Endothelial cell of umbilical vein (primary cell): ENCODE measurements at regions not wholly inside any gene's neighbourhood (a gene's known extent, or its start where the extent isn't known, plus 50 kb on each side); places are given as distances from the start of the nearest gene placed in this dataset.

Source experiments
- BruUV-seq: library from RNA; stranded (reverse); fragments of 400-500 nt; replicated peaks from 2 replicates; lab custom pipeline; 2021; lab: Mats Ljungman, UMichigan
- CTCF ChIA-PET: fragments of 300-600, 350-600 bp; sonication (Branson Sonifier 250); formaldehyde crosslinking; loops from one replicate; lab custom pipeline; 2021; ENCODE audit warnings: antibody characterized with exemption, inconsistent platforms; lab: Charles Lee
- POLR2A ChIA-PET: fragments of 300-600, 350-600 bp; sonication (Branson Sonifier 250); formaldehyde crosslinking; loops from one replicate; lab custom pipeline; 2021; ENCODE audit warnings: antibody characterized with exemption, inconsistent platforms; lab: Charles Lee
- DNase-seq: peaks from one replicate; pipeline ENCODE4 v3.0.0-alpha.2; 2011; ENCODE audit warnings: low read depth, low spot score
- FAIRE-seq: peaks from 2 replicates; lab custom pipeline; 2011; peaks lifted over from hg19 to GRCh38; lab: Jason Lieb, UNC
- H2AFZ ChIP-seq: 2 replicates; pipeline ENCODE4 v1.6.0; 2012; ENCODE audit warnings: low read depth, low read length, control low read depth, inconsistent platforms
- H3K27ac ChIP-seq: 2 replicates; pipeline ENCODE4 v1.5.1; 2011; ENCODE audit warnings: low read depth, mild to moderate bottlenecking, control low read depth, low read length, moderate library complexity; ENCODE audit not compliant: insufficient read depth
- H3K27me3 ChIP-seq, 2 experiments: 2 replicates each; pipeline versions ENCODE4 v1.6.0 to v1.6.1; 2011; ENCODE audit warnings: low read length in 2 of 2, mixed read lengths in 1 of 2; ENCODE audit not compliant: control insufficient read depth in 2 of 2, insufficient read depth in 2 of 2
- H3K36me3 ChIP-seq, 2 experiments: 2 replicates in 1 of 2; 3 replicates in 1 of 2; pipeline ENCODE4 v1.5.1; 2011; ENCODE audit warnings: low read length in 2 of 2, mild to moderate bottlenecking in 1 of 2, moderate library complexity in 1 of 2; ENCODE audit not compliant: control insufficient read depth in 2 of 2, insufficient read depth in 2 of 2; ENCODE audit errors: extremely low read depth in 1 of 2
- H3K4me1 ChIP-seq: 3 replicates; pipeline ENCODE4 v1.5.1; 2011; ENCODE audit warnings: mild to moderate bottlenecking, low read length; ENCODE audit not compliant: control insufficient read depth, insufficient read depth; ENCODE audit errors: extremely low read depth
- H3K4me2 ChIP-seq: 2 replicates; pipeline ENCODE4 v1.6.1; 2011; ENCODE audit warnings: low read length, control low read depth, mixed read lengths; ENCODE audit not compliant: insufficient read depth
- H3K4me3 ChIP-seq, 3 experiments: fragments of 200-600 bp in 1 of 3; sonication (generic), shearing (Covaris generic) in 1 of 3; replicated peaks in 1 of 3; 2 replicates each; pipeline ENCODE4 v1.5.1; 2011 to 2016; ENCODE audit warnings: control low read depth in 3 of 3, low read length in 3 of 3, mild to moderate bottlenecking in 2 of 3, inconsistent platforms in 1 of 3, low read depth in 1 of 3, moderate library complexity in 1 of 3; ENCODE audit not compliant: insufficient read depth in 1 of 3
- H3K79me2 ChIP-seq: 2 replicates; pipeline ENCODE4 v1.6.0; 2012; ENCODE audit warnings: low read length, inconsistent platforms; ENCODE audit not compliant: control insufficient read depth, insufficient read depth
- H3K9ac ChIP-seq: replicated peaks from 2 replicates; pipeline ENCODE3; 2011; ENCODE audit warnings: low read length, control low read depth; ENCODE audit not compliant: insufficient read depth; ENCODE audit errors: extremely low read depth
- H3K9me1 ChIP-seq: replicated peaks from 3 replicates; pipeline ENCODE4 v1.6.0; 2011; ENCODE audit warnings: mild to moderate bottlenecking, low read length; ENCODE audit not compliant: control insufficient read depth, insufficient read depth; ENCODE audit errors: extremely low read depth
- H3K9me3 ChIP-seq: replicated peaks from 2 replicates; pipeline ENCODE4 v1.5.1; 2012; ENCODE audit warnings: low read length, inconsistent platforms; ENCODE audit not compliant: control insufficient read depth, insufficient read depth
- H4K20me1 ChIP-seq: replicated peaks from 2 replicates; pipeline ENCODE3; 2011; ENCODE audit warnings: mild to moderate bottlenecking, low read length; ENCODE audit not compliant: control insufficient read depth, insufficient read depth; ENCODE audit errors: extremely low read depth
- CTCF ChIP-seq, 2 donors: IDR thresholded peaks; 1 replicate in 1 of 2; 2 replicates in 1 of 2; pipeline ENCODE4 v1.5.1; 2011; ENCODE audit warnings: low read length in 2 of 2, mild to moderate bottlenecking in 2 of 2, moderate library complexity in 2 of 2, control low read depth in 1 of 2, inconsistent platforms in 1 of 2, low read depth in 1 of 2; ENCODE audit not compliant: insufficient read depth in 1 of 2; ENCODE audit errors: extremely low read depth in 1 of 2
- EZH2 ChIP-seq: IDR thresholded peaks from 2 replicates; pipeline ENCODE4 v1.6.1; 2012; ENCODE audit warnings: borderline replicate concordance, low read depth, mild to moderate bottlenecking, moderate library complexity, low read length, inconsistent platforms; ENCODE audit not compliant: severe bottlenecking
- FOS ChIP-seq: IDR thresholded peaks from 2 replicates; pipeline ENCODE4 v1.6.1; 2011; ENCODE audit warnings: mild to moderate bottlenecking, low read length, moderate library complexity, borderline replicate concordance; ENCODE audit not compliant: insufficient read depth
- GATA2 ChIP-seq: IDR thresholded peaks from 2 replicates; pipeline ENCODE4 v1.7.0; 2011; ENCODE audit warnings: low read depth, mild to moderate bottlenecking, moderate library complexity, mixed read lengths, low read length; ENCODE audit not compliant: insufficient read length, insufficient read depth
- JUN ChIP-seq: IDR thresholded peaks from 2 replicates; pipeline ENCODE4 v1.6.1; 2011; ENCODE audit warnings: borderline replicate concordance, low read depth; ENCODE audit not compliant: insufficient read length, insufficient read depth
- MAX ChIP-seq: IDR thresholded peaks from 2 replicates; pipeline ENCODE4 v1.6.1; 2011; ENCODE audit not compliant: insufficient read depth, insufficient read length
- MYC ChIP-seq: IDR thresholded peaks from one replicate; pipeline ENCODE4 v1.6.1; 2011; ENCODE audit warnings: mild to moderate bottlenecking, low read depth, low read length
- POLR2A ChIP-seq: IDR thresholded peaks from 2 replicates; pipeline ENCODE4 v1.6.1; 2012; ENCODE audit warnings: low read depth, mild to moderate bottlenecking, control low read depth, low read length
- POLR2AphosphoS5 ChIP-seq: IDR thresholded peaks from 2 replicates; pipeline ENCODE4 v1.6.1; 2012; ENCODE audit warnings: low read depth, mild to moderate bottlenecking, control low read depth, low read length, moderate library complexity; ENCODE audit not compliant: insufficient read depth
- dilution Hi-C: fragments of 300-500 bp; cut with MboI; formaldehyde crosslinking; loops from one replicate; pipeline ENCODE4 v1.15.0; 2019; ENCODE audit warnings: low sequenced_read_pairs; ENCODE audit not compliant: extremely low pct_ligation_motif_present
- intact Hi-C: fragments of 100-400 bp; cut with micrococcal nuclease; formaldehyde crosslinking; loops from one replicate; pipeline ENCODE4 v1.10.0; 2022

GRCh38 chr2:208573569-208573968, 167.0 kb downstream of the PTH2R start:
- intact Hi-C loops: no loop called here

More at GRCh38 chr2:208573569-208573968, 167.0 kb downstream of the PTH2R start:
- Histone ChIP-seq H3K4me2 (no peak overlapping the region), H2AFZ (no peak overlapping the region), H4K20me1 (no peaks in the 10 kb centered on the region), H3K79me2 (no peaks in the 10 kb centered on the region), H3K27me3 (no peaks in the 10 kb centered on the region), H3K4me3 (no peak overlapping the region), H3K27ac (no peak overlapping the region), H3K9me3 (peaks cover 2% of the 10 kb centered on the region), H3K4me1 (no peaks in the 10 kb centered on the region), H3K36me3 (no peaks in the 10 kb centered on the region), H3K9me1 (no peaks in the 10 kb centered on the region), H3K9ac (no peak overlapping the region)
- dilution Hi-C loops: no loop called here
- FAIRE-seq: no peak
- ChIA-PET POLR2A (no interaction called here), CTCF (no interaction called here)
- BruUV-seq: no TSS peak
- TF ChIP-seq MYC: no peak
- TF ChIP-seq JUN: no peak
- TF ChIP-seq GATA2: no peak
- no peak for TF ChIP-seq POLR2AphosphoS5
- no peak for TF ChIP-seq CTCF (IDR thresholded peaks at IDR 0.05; ENCODE audit: extremely low read depth in 1 of 2, insufficient read depth in 1 of 2, low read depth in 1 of 2, low read length in 2 of 2)
- TF ChIP-seq FOS: no peak
- no peak for TF ChIP-seq POLR2A
- TF ChIP-seq EZH2: no peak
- TF ChIP-seq MAX: no peak
- DNase-seq: no peak
